Panc1 (cell line): ENCODE measurements at regions not wholly inside any gene's neighbourhood (a gene's known extent, or its start where the extent isn't known, plus 50 kb on each side); places are given as distances from the start of the nearest gene placed in this dataset.

Experiments used
- ATAC-seq: fragments of 200-7000 bp; cut with Tn5 transposase; 2 replicates; pipeline ENCODE4 v1.9.1; 2020; ENCODE audit warnings: mild to moderate bottlenecking, moderate library complexity
- BruUV-seq: library from RNA; stranded (reverse); fragments of 400-500 nt; replicated peaks from 2 replicates; lab custom pipeline; 2021; lab: Mats Ljungman, UMichigan
- CTCF ChIA-PET: fragments of 300-600 bp; sonication (Branson Sonifier 250); formaldehyde crosslinking; loops from one replicate; lab custom pipeline; 2022; ENCODE audit warnings: antibody characterized with exemption; lab: Charles Lee
- POLR2A ChIA-PET: fragments of 300-600 bp; sonication (Branson Sonifier 250); formaldehyde crosslinking; loops from one replicate; lab custom pipeline; 2022; ENCODE audit warnings: antibody characterized with exemption; lab: Charles Lee
- DNase-seq: peaks from one replicate; pipeline ENCODE4 v3.0.0-alpha.2; 2010; ENCODE audit warnings: low read depth, low spot score
- H3K27ac ChIP-seq: 2 replicates; pipeline ENCODE4 v1.5.1; 2011; ENCODE audit warnings: mild to moderate bottlenecking, low read length, inconsistent platforms
- H3K27me3 ChIP-seq: fragments of 200-500 bp; sonication (Bioruptor generic); 2 replicates; pipeline ENCODE4 v1.6.0; 2014; ENCODE audit warnings: low read length, inconsistent platforms; ENCODE audit not compliant: control insufficient read depth, insufficient read depth
- H3K36me3 ChIP-seq: fragments of 200-500 bp; sonication (Bioruptor generic); 2 replicates; pipeline ENCODE4 v1.5.1; 2014; ENCODE audit warnings: inconsistent platforms, mild to moderate bottlenecking, low read length, moderate library complexity; ENCODE audit not compliant: control insufficient read depth, insufficient read depth
- H3K4me1 ChIP-seq: 2 replicates; pipeline ENCODE4 v1.5.1; 2011; ENCODE audit warnings: inconsistent platforms, mild to moderate bottlenecking, low read length, moderate library complexity; ENCODE audit not compliant: control insufficient read depth, insufficient read depth
- H3K4me3 ChIP-seq, 2 experiments: 2 replicates each; pipeline ENCODE4 v1.5.1; 2011 to 2012; ENCODE audit warnings: low read depth in 2 of 2, low read length in 2 of 2, mild to moderate bottlenecking in 2 of 2, inconsistent platforms in 1 of 2, moderate library complexity in 1 of 2
- H3K9me3 ChIP-seq: fragments of 200-500 bp; sonication (Bioruptor generic); 2 replicates; pipeline ENCODE4 v1.5.1; 2014; ENCODE audit warnings: low read depth, mild to moderate bottlenecking, inconsistent platforms, low read length, moderate library complexity; ENCODE audit not compliant: control insufficient read depth, insufficient read depth
- CTCF ChIP-seq: fragments of 450-650 bp; IDR thresholded peaks from 2 replicates; pipeline ENCODE4 v1.5.1; 2017; ENCODE audit warnings: mild to moderate bottlenecking
- POLR2AphosphoS5 ChIP-seq: IDR thresholded peaks from 2 replicates; pipeline ENCODE4 v1.6.1; 2012; ENCODE audit warnings: mild to moderate bottlenecking, low read depth, low read length, moderate library complexity
- REST ChIP-seq, 2 experiments: IDR thresholded peaks; 2 replicates each; pipeline ENCODE4 v1.6.1; 2011 to 2012; ENCODE audit warnings: low read depth in 2 of 2, control low read depth in 1 of 2, low read length in 1 of 2, mild to moderate bottlenecking in 1 of 2, moderate library complexity in 1 of 2; ENCODE audit not compliant: insufficient read depth in 1 of 2
- SIN3A ChIP-seq: IDR thresholded peaks from 2 replicates; pipeline ENCODE4 v1.6.1; 2012; ENCODE audit warnings: low read depth, mild to moderate bottlenecking, low read length, moderate library complexity, borderline replicate concordance; ENCODE audit not compliant: insufficient read depth
- TCF7L2 ChIP-seq: IDR thresholded peaks from 2 replicates; pipeline ENCODE4 v1.6.1; 2011; ENCODE audit warnings: mild to moderate bottlenecking, low read depth, low read length, inconsistent platforms
- in situ Hi-C: cut with HindIII; loops from 2 replicates; pipeline ENCODE4 v1.10.0; 2016; ENCODE audit warnings: low sequenced_read_pairs, low pct_unique_long_range_greater_than_20kb
- intact Hi-C: fragments of 100-400 bp; cut with micrococcal nuclease; formaldehyde crosslinking; loops from one replicate; pipeline ENCODE4 v1.10.0; 2022; ENCODE audit not compliant: unreplicated experiment

GRCh38 chr11:70951139-70951804 lies 301.1 kb downstream of the SHANK2 start:
- TF ChIP-seq TCF7L2, result no peak
- TF ChIP-seq SIN3A, result no peak
- TF ChIP-seq POLR2AphosphoS5, result no peak
- no peak for TF ChIP-seq CTCF
- TF ChIP-seq REST (IDR thresholded peaks at IDR 0.05; ENCODE audit: insufficient read depth in 1 of 2, low read depth in 2 of 2, low read length in 1 of 2), result no peak
- intact Hi-C loops (no loop called here), in situ Hi-C loops (no loop called here)
- POLR2A ChIA-PET, result no interaction called here
- DNase-seq, result no peak
- H3K27ac ChIP-seq, result no peak overlapping the region
- no peak overlapping the region for H3K4me3 ChIP-seq
- H3K36me3 ChIP-seq, result no peaks in the 10 kb centered on the region
- no peak for ATAC-seq
- H3K4me1 ChIP-seq, result no peaks in the 10 kb centered on the region
- H3K27me3 ChIP-seq, result no peaks in the 10 kb centered on the region
- H3K9me3 ChIP-seq, result no peaks in the 10 kb centered on the region
- BruUV-seq, result no TSS peak
- CTCF ChIA-PET, result no interaction called here

- H3K27me3 ChIP-seq, result no peaks in the 10 kb centered on the region
- H3K36me3 ChIP-seq, result no peaks in the 10 kb centered on the region
- ChIA-PET POLR2A (no interaction called here), CTCF (no interaction called here)
- H3K27ac ChIP-seq, result no peak overlapping the region
- no peak for ATAC-seq
- H3K4me1 ChIP-seq, result no peaks in the 10 kb centered on the region
- intact Hi-C loops (no loop called here), in situ Hi-C loops (no loop called here)
- no peak for DNase-seq
- no peak overlapping the region for H3K4me3 ChIP-seq
- TF ChIP-seq SIN3A (no peak), CTCF (no peak), POLR2AphosphoS5 (no peak), TCF7L2 (no peak), REST (IDR thresholded peaks at IDR 0.05; ENCODE audit: insufficient read depth in 1 of 2, low read depth in 2 of 2, low read length in 1 of 2) (no peak)
- H3K9me3 ChIP-seq, result no peaks in the 10 kb centered on the region
- BruUV-seq, result no TSS peak
Measured at GRCh38 chr11:70952191-70952590, 300.2 kb downstream of the SHANK2 start.
